NCI-H146 treated with DMSO at 0.1 percent for 48 hours (cell line): ENCODE measurements at regions not wholly inside any gene's neighbourhood (a gene's known extent, or its start where the extent isn't known, plus 50 kb on each side); places are given as distances from the start of the nearest gene placed in this dataset.

Experiments
- DNase-seq: peaks from one replicate; lab custom pipeline; 2025; ENCODE audit not compliant: unreplicated experiment; lab: John Stamatoyannopoulos, UW

DNA sequence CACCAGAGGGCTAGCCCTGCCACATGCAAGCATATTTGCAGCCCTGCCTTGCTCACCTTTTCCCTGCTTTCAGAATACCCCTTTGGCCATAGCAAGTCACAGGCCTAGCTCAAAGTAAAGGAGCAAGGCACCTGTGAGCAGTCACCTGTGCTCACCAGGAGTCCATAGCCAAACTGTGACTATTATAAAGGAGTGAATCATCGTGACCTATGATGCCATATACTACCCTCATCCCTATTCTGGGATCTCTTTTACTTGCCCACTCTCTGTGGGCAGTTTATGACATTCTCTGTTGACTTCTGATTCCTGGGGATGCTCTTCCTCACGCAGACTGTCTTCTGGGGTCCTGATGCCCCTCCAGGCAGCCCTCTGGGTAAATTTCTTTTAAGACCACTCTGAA, 200.5 kb upstream of the NLRP1 start:
- DNase-seq = peak; percentile 24

DNA sequence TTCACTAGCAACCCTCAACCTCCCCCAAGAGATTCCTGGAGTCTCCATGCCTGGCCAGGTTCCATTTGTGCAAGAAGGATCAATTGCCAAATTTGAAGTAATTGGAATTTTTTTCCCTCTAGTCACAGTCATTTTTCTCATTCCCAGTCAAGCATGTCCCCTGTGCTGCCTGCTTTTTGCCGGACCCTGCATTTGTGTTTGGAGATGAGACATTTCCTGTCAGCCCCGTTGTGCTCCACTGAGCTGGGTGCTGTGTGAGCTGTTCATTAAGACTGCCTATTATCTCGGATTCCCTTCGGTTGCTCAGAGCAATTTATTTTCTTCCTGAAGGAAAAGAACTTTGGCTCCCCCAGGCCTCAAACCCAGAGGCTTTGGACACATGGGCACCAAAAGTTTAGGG, 201.0 kb upstream of the NLRP1 start:
- DNase-seq = peak; percentile 25

DNA sequence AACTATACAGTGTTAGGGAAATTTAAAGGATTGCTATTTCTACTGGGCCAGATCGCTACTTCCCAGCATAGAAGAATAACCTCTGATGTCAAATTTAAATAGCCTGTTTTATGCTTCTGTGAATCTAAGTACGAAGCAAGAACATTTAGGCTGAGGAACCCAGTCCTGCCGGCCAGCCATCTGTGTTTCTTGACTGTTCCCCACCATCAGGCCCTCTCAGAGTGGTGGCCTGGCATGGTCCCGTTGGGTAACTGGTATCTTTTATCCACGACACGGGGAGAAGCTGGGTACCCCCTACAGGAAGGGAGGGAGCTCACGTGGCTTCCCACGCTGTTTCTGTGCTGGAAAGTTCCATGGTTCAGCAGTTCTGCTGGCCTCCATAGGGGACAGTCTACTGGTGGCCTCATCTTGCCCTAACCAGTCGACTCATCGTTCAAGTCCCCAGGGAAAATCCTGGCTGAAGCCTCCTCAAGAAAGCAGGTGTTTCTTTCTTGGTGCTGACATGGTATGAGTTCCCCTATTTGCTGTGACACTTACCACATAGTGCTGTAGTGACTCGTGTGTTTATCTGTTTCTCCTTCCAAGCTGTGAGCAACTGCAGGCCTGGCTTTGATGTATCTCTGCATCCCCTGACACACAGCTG, 201.7 kb upstream of the NLRP1 start:
- DNase-seq = no peak

DNA sequence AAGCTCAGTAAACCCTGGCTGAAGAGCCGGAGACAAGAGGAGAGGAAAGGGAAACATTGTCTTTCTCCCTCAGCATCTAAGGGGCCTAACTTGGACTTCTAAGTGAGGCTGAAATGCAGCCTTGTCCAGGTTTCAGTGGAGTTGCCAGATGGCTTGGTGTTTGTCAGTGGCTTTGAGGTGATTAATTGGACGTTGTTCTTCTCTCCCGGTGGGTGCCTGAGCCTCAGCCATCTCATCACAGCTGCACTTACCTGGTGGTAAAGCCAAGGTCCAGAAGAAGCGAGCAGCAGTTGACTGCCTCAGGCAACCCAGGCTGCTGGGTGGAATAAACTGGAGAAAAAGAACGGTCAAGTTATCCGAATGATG, 202.2 kb upstream of the NLRP1 start:
- peak; percentile 22 for DNase-seq

DNA sequence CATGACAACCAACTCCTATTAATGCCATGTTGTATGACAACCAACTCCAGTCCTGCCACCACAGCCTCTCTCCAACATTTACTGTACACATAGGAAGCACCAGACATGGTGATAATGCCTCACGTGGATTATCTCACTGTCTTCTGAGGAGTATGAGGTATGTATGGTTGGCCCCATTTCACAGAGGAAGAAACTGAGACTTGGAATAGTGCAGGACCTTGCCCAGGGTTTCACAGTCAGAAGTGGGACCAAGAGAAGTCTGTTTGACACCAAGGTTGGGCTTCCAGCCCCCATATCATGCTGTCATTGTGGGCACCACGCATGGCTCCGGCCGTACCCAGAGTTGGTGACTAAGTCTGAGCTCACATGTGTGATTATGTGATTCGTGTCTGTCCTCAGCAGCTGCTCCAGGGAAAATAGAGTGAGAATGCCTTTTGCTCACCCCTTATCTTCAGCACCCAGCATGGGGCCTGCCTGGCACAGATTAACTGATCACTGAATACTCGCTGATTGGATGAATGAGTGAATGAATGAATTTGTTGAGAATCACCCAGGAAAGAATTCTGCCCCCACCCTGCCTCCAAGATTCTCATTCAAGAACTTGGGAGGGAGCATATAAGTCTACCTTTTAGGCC, 204.1 kb upstream of the NLRP1 start:
- no peak for DNase-seq

DNA sequence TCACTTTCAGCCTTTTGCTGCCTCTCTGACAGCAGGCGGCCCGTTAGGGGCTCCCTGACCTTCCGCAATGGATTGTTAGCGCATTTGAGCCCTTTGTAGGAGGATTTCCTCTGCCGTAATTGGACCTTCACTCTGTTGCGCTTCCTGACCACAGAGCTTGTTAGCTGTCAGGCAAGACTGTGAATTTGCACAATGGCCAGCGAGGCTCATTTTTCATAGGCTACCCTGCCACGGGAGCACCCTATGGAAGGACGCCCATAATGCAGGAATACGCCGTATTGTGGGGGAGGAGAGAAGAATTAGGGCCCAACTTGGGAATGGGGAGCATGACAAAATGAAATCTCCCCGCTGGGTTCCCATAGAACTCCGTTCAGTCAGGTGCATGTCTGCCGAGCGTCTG, 205.2 kb upstream of the NLRP1 start:
- no peak for DNase-seq

DNA sequence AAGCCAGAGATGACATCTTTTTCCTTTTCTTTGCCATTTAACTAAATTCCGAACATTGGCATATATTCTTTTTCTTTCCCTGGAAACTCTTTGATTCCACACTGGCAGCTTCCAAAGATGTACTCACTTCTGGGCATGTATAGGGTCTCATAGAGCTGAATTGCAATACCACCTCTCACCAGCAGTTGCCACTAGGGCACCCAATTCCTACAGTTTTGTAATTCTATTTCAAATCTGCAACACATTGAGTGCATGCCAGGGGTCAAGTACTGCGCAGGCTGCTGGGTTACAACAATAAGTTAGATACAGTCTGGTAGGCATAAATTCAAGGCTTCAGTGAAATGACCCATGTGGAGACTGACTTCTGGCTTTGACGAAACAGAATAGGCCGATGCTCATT, 208.8 kb upstream of the NLRP1 start:
- DNase-seq = no peak

DNA sequence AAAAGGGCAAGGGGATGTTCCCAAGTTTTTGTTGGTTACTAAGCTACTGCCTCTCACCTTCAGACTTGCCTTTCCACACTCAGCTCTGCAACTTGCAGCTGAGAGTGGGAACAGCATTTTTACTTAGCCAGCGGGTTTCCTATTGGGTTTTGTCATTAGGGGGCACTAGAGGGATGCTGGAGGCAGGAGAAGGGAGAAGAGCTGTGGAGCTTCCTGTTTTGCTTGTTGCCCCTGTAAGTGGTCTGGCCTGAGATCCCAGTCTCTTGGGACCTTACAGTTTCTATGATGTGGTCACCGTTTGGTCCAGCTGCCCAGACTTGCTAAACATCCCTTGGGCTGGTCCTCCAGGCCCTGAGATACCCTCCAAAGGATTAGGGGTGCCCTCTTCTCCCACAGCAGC, 209.6 kb upstream of the NLRP1 start:
- peak; percentile 8 for DNase-seq

DNA sequence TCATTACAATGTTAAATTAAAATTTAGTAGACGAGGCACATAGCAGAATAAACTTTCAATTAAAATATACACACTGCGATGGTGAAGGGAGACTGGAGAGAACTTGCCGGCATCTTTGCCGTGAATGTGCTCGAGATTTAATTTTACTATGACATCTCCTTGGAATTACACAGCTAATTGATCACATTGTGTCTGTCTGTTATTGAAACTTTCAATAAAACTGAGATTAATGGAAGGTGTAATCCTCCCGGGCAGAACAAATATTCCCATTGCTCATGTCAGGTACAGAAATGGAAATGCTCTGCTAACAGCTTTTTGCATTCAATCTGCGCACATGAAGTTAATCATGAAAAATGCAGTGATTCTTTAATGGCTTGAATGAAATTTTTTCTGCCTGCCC, 210.1 kb upstream of the NLRP1 start:
- DNase-seq = no peak

DNA sequence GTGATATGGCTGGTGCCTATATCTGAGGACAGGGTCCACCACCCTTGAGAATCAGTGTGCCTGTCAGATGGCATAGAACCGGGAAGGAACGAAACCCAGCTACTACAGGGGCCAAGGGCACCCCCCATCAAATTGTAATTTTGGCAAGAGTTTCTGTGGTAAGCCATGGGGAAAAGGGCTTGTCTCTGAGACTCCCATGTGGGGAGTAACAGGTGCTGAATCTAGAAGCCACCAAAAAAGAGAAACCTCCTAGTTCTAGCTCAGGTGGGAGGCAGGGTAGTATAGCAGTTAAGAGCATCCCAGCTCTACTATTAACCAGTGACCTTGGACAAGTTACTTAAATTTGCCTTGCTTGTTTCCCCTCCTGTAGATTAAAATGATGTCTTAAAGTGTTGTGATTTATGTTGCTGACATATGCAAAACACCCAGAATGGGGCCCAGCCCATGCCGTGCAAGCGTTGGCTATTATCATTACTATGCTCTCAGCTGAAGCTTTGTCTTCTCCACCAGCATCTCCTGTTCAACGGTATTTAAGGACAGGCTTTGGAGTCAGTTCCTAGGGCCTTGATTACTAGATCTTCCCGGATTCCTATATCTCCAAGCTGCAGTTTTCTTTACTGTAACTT, 210.7 kb upstream of the NLRP1 start:
- DNase-seq = no peak

DNA sequence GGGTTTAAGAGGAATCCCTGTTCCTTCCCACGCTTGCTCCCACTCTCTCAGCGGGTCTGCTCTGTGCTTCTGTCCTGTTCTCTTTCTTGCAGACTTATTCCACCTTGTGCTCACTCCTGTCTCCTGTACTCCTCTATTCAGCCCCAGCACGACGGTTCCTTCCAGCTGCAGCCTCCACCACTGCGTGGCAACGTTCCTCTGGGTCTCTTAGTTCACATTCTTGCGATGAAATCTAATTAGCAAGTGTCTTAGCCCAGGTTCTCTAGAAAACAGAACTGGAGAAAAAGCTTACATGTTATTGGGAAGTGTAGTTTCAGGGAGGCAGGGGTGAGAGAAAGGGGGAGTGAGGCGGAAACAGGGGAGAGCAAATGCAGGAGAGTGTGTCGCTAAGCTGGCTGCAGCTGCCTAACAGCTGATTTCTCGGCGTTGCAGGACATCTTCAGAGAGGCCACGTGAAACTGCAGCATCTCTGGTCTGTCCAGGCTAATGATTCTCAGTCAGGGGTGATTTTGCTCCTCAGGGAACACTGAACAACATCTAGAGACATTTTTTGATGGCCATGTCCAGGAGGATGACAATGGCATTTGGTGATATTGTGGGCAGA, 213.2 kb upstream of the NLRP1 start:
- no peak for DNase-seq

DNA sequence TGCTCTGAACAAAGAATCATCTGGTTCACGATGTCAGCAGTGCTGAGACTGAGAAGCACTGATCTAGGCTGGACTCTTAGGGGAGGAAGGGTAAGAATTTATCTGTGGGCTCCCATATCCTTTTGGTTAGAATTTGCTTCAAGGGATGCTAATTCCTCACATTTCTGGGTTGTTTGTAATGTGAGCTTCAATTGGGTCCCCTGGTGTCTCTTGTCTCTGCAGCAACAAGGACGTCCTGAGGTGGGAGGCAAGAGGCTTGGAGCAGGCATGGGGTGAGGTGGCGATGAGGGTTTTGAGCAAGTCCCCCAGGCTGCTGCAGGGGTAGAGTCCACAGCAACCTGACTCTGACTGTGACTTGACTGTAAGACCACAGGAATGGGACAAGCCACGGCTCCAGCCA, 213.8 kb upstream of the NLRP1 start:
- DNase-seq = no peak

DNA sequence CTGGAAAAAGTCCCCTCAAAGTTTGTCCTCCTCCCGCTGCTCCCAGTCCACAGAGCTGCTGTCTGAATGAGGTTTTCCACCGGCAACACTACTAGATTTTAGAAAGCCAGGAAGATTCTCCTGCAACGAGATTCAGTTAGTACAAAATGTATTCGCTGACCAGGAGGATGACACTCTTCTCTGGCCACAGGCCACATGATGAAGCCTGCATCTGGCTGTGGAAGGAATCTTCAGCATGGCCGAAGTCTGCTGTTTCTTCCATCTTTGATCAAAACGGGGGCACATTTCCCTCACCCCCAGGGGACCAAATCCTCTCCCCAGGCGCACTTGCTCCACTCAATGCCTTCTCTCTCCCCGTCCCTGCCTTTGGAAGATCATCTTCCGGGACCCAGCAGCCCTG, 215.8 kb upstream of the NLRP1 start:
- DNase-seq = no peak

DNA sequence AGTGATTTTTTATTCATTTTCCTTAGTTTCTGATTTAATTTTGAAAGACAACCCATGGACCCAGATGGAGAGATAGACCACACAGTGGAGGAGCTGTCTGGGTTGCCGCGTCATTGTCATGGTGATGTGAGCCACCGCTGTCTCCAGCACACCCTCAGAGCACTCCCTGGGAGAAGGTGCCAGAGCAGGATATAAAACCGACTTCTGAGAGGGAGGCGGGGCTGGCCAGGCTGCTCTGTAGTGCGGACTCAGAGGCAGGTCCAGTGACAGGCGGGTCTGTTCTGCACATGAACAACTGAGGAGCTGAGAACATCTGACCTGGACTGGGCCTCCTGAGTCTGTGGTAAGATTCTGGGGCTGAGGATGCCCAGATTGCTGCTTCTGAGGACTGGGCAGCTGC, 216.3 kb upstream of the NLRP1 start:
- no peak for DNase-seq

DNA sequence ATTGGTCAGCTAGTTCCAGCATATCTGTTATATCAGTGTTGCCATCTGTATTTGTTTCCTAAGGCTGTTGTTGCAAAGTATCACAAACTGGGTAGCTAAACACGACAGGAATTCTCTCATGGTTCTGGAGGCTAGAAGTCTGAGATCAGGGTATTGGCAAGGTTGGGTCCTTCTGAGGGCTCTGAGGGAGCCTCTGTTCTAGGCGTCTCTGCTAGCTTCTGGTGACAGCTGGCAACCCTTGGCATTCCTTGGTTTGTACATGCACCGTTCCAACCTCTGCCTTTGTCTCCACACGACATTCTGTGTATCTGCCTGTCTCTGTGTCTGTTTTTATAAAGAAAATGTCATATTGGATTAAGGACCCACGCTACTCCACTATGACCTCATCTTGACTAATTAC, 219.9 kb upstream of the NLRP1 start:
- DNase-seq = no peak

DNA sequence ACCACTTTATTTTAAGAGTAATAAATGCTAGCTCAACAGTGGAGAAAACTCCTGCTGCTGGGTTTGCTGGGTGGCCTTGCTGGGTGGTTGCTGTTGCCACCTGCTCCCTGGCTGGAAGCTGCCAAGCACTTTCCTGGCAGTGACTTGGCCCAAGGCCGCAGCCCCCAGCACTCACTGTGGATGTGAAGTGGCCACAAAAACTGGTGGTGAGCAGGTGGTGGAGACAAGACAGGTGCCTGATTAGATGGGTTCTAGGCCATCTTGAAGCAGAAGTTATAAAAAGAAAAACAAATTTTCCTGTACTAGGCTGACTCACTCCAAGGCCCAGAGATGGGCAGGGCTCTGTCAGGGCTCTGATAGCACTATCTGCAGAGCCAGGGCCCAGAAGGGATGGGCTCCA, 224.7 kb upstream of the NLRP1 start:
- DNase-seq = no peak

DNA sequence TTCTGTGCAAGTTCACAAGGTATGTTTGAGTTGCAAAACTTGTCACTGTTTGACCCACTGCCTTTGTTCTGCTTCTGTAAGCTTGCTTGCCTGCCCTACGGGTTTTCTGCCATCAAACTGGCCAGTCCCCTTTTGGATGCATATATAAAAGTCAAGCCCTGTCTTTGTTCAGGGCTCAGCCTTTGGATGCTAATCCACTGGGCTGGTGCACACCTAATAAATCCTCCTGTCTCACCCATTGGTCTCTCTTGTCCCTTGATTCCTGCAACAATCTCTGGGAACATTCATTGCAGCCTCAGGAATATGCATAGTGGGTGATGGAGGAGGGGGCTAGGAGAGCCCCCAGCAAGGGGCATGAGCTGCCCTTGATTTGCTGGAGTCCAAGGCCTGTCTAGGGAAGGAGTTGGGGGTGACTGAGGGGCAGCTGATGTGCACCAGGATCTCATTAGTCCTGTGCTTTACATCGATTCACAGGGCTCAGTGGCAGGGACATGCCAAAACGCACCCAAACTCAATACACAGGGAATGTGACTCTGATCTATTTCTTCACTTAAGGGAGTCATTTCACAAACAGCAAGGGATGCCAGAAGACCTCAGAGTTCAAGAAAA, 225.4 kb upstream of the NLRP1 start:
- DNase-seq = no peak

DNA sequence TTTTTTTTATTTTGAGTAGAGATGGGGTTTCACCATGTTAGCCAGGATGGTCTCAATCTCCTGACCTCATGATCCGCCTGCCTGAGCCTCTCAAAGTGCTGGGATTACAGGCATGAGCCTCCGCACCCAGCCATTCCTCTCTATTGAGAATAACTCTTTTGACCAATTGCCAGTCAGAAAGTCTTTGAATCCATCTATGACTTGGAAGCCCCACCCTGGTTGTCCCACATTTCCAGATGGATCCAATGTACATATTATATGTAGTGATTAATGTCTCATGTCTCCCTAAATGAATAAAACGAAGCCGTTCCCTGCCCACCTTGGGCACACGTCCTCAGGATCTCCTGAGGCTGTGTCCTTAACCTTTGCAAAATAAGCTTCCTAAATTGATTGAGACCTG, 228.3 kb upstream of the NLRP1 start:
- DNase-seq = no peak

DNA sequence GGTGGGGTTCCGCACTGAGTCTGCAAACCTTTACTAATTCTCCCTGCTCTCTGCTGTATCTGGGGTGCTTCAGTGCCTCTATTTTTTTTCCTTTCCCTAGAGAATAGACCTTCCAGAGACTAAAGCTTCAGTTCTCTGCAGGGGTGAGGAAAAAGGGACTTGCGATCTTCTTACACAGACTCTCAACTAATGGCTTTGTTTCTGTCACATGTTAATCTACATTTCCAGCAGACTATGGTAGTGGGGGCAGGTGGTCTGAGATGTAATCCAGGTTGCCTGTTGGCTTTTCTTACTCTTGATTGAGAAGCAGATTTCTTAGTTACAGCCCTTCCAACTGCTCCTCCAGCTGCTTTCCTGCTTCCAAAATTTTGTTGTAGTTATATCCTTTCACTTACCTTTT, 229.0 kb upstream of the NLRP1 start:
- no peak for DNase-seq

DNA sequence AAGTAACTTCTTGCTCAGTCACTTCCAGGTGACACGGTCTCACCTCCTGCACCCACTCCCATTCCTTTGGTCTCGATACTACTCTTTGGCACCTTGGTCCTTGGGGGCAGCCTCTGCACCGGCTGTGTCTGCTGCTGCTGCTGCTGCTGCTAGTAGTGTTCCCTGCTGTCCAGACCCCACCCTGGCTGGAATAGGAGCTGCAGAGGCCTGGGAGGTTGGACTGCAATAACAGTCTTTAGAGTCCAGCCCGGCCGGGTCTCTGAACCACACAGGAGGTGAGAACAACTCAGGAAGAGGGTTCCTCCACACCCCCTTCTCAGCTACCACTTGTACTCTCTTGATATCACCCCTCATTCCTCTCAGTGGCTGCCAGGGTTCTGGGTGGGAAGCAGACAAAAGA, 231.1 kb upstream of the NLRP1 start:
- DNase-seq = no peak

DNA sequence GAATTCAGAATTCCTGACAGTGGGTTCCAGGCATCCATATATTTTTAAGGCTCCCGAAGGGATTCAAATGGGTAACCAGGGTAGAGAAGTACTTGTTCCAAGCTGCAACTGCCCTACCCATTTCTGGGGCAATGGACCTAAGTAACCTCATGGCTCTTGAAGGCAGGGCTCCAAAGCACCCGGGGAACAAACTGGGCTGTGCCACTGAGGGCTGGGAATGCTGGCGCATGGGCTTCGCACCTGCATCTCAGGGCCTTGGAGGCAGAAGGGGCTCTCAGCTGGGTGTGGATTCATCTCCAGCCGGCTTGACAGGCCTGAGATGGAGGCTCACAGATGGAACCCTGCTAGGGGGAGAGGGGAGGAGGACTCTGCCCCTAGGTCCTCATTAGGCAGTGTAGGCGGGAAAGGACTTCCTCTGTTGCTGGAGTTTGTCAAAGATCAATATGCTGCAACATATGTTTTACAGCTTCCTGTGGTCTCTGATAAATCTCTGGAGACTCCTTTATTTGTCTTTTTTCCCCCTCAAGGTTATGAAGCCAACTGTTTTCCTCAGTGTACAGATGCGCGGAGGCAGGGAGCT, 232.3 kb upstream of the NLRP1 start:
- no peak for DNase-seq
